ENCODE measurements at regions not wholly inside any gene's neighbourhood (a gene's known extent, or its start where the extent isn't known, plus 50 kb on each side); places are given as distances from the start of the nearest gene placed in this dataset.

DNA sequence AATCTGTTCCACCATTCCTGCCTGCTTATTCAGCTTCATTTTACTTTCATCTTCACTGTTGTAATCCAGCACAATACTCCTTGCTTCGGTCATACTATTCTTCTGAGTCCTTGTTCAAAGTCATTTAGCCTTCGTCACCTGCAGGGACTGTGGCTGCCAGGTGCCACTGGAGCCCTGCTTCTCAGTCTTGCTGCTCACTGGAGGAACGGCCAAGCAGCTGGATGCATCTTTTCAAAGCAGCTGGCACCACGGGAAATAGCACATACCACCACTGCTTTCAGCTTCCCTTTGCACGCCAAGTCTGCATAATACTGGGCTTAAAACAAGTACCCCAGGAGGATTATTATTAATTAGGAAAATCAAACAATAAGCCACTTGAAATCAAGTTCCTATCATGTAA lies 287.6 kb downstream of the BCHE start:
- Mint-ChIP-seq H3K27me3 (ENCODE audit: unreplicated experiment) (no peaks in the 10 kb centered on the region), H3K4me1 (ENCODE audit: low read depth, unreplicated experiment) (no peaks in the 10 kb centered on the region), H3K4me3 (ENCODE audit: unreplicated experiment) (no peak overlapping the region), H3K9me3 (ENCODE audit: unreplicated experiment) (peaks cover 2% of the 10 kb centered on the region), H3K27ac (ENCODE audit: unreplicated experiment) (no peak overlapping the region), H3K36me3 (ENCODE audit: unreplicated experiment) (no peaks in the 10 kb centered on the region)
- DNase-seq: no peak
- TF ChIP-seq, protein P1, sequence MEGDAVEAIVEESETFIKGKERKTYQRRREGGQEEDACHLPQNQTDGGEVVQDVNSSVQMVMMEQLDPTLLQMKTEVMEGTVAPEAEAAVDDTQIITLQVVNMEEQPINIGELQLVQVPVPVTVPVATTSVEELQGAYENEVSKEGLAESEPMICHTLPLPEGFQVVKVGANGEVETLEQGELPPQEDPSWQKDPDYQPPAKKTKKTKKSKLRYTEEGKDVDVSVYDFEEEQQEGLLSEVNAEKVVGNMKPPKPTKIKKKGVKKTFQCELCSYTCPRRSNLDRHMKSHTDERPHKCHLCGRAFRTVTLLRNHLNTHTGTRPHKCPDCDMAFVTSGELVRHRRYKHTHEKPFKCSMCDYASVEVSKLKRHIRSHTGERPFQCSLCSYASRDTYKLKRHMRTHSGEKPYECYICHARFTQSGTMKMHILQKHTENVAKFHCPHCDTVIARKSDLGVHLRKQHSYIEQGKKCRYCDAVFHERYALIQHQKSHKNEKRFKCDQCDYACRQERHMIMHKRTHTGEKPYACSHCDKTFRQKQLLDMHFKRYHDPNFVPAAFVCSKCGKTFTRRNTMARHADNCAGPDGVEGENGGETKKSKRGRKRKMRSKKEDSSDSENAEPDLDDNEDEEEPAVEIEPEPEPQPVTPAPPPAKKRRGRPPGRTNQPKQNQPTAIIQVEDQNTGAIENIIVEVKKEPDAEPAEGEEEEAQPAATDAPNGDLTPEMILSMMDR (IDR thresholded peaks at IDR 0.05; ENCODE audit: partially characterized antibody, unreplicated experiment): no peak

DNA sequence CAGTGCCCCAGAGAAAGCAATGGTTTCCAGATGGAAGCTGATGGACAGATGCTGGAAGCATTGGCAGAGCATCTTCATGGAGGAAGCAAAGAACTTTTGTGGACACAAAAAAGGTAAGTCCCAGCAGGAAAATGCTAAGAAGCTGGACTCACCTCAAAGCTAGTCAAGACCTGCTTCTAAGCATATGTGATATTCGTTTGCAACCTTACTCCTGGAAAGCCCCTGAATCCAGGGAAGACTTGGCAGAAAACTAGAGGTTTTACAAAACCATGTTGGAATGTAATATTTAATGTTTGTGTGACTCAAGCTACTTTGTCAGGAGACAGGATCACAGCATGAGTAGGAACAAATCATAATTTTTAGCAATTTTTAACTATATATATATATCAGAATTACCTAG lies 288.2 kb downstream of the BCHE start:
- H3K4me3 Mint-ChIP-seq (ENCODE audit: unreplicated experiment): no peak overlapping the region
- H3K9me3 Mint-ChIP-seq (ENCODE audit: unreplicated experiment): peaks cover 2% of the 10 kb centered on the region
- TF ChIP-seq, protein P1 (IDR thresholded peaks at IDR 0.05; ENCODE audit: partially characterized antibody, unreplicated experiment): no peak
- no peaks in the 10 kb centered on the region for H3K27me3 Mint-ChIP-seq (ENCODE audit: unreplicated experiment)
- no peaks in the 10 kb centered on the region for H3K4me1 Mint-ChIP-seq (ENCODE audit: low read depth, unreplicated experiment)
- no peak for DNase-seq
- no peaks in the 10 kb centered on the region for H3K36me3 Mint-ChIP-seq (ENCODE audit: unreplicated experiment)
- no peak overlapping the region for H3K27ac Mint-ChIP-seq (ENCODE audit: unreplicated experiment)

DNA sequence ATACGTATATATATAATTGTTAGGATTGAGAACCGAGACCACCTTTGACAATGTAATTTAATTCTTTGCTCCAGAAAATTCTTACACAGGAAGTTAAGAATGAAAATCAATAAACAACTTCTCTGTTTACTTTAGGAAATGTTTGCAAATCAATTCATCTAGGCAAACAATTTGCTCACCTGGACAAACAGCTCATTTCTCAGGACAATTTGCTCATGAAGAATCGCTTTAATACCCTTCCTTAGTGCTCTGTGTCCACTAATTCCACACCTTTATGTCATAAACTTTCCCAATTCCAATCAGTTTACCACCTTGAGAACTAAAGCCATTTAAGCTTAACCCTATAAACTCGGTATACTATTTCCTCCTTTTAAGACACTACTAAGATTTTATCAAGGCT lies 292.2 kb downstream of the BCHE start:
- H3K27ac Mint-ChIP-seq (ENCODE audit: unreplicated experiment): no peak overlapping the region
- H3K4me1 Mint-ChIP-seq (ENCODE audit: low read depth, unreplicated experiment): no peaks in the 10 kb centered on the region
- no peaks in the 10 kb centered on the region for H3K36me3 Mint-ChIP-seq (ENCODE audit: unreplicated experiment)
- no peaks in the 10 kb centered on the region for H3K27me3 Mint-ChIP-seq (ENCODE audit: unreplicated experiment)
- peaks cover 2% of the 10 kb centered on the region for H3K9me3 Mint-ChIP-seq (ENCODE audit: unreplicated experiment)
- DNase-seq: no peak
- TF ChIP-seq, protein P1 (IDR thresholded peaks at IDR 0.05; ENCODE audit: partially characterized antibody, unreplicated experiment): no peak
- H3K4me3 Mint-ChIP-seq (ENCODE audit: unreplicated experiment): no peak overlapping the region

GRCh38 chr3:165544432-165544831 lies 292.8 kb downstream of the BCHE start:
- Mint-ChIP-seq H3K27ac (ENCODE audit: unreplicated experiment) (no peak overlapping the region), H3K36me3 (ENCODE audit: unreplicated experiment) (no peaks in the 10 kb centered on the region), H3K4me3 (ENCODE audit: unreplicated experiment) (no peak overlapping the region), H3K27me3 (ENCODE audit: unreplicated experiment) (no peaks in the 10 kb centered on the region), H3K9me3 (ENCODE audit: unreplicated experiment) (peaks cover 2% of the 10 kb centered on the region), H3K4me1 (ENCODE audit: low read depth, unreplicated experiment) (no peaks in the 10 kb centered on the region)
- TF ChIP-seq, protein P1 (IDR thresholded peaks at IDR 0.05; ENCODE audit: partially characterized antibody, unreplicated experiment): no peak
- no peak for DNase-seq

- TF ChIP-seq, protein P1 (IDR thresholded peaks at IDR 0.05; ENCODE audit: partially characterized antibody, unreplicated experiment): no peak
- Mint-ChIP-seq H3K9me3 (ENCODE audit: unreplicated experiment) (no peaks in the 10 kb centered on the region), H3K36me3 (ENCODE audit: unreplicated experiment) (no peaks in the 10 kb centered on the region), H3K4me3 (ENCODE audit: unreplicated experiment) (no peak overlapping the region), H3K27me3 (ENCODE audit: unreplicated experiment) (no peaks in the 10 kb centered on the region), H3K4me1 (ENCODE audit: low read depth, unreplicated experiment) (no peaks in the 10 kb centered on the region), H3K27ac (ENCODE audit: unreplicated experiment) (no peak overlapping the region)
- DNase-seq: no peak
These were observed 299.1 kb downstream of the BCHE start for GRCh38 chr3:165538166-165538565.

All from glutamatergic neuron (in vitro differentiated cells).